Panc1 (cell line): ENCODE measurements at regions not wholly inside any gene's neighbourhood (a gene's known extent, or its start where the extent isn't known, plus 50 kb on each side); places are given as distances from the start of the nearest gene placed in this dataset.

Source experiments
- ATAC-seq: fragments of 200-7000 bp; cut with Tn5 transposase; 2 replicates; pipeline ENCODE4 v1.9.1; 2020; ENCODE audit warnings: mild to moderate bottlenecking, moderate library complexity
- BruUV-seq: library from RNA; stranded (reverse); fragments of 400-500 nt; replicated peaks from 2 replicates; lab custom pipeline; 2021; lab: Mats Ljungman, UMichigan
- CTCF ChIA-PET: fragments of 300-600 bp; sonication (Branson Sonifier 250); formaldehyde crosslinking; loops from one replicate; lab custom pipeline; 2022; ENCODE audit warnings: antibody characterized with exemption; lab: Charles Lee
- POLR2A ChIA-PET: fragments of 300-600 bp; sonication (Branson Sonifier 250); formaldehyde crosslinking; loops from one replicate; lab custom pipeline; 2022; ENCODE audit warnings: antibody characterized with exemption; lab: Charles Lee
- DNase-seq: peaks from one replicate; pipeline ENCODE4 v3.0.0-alpha.2; 2010; ENCODE audit warnings: low read depth, low spot score
- H3K27ac ChIP-seq: 2 replicates; pipeline ENCODE4 v1.5.1; 2011; ENCODE audit warnings: mild to moderate bottlenecking, low read length, inconsistent platforms
- H3K27me3 ChIP-seq: fragments of 200-500 bp; sonication (Bioruptor generic); 2 replicates; pipeline ENCODE4 v1.6.0; 2014; ENCODE audit warnings: low read length, inconsistent platforms; ENCODE audit not compliant: control insufficient read depth, insufficient read depth
- H3K36me3 ChIP-seq: fragments of 200-500 bp; sonication (Bioruptor generic); 2 replicates; pipeline ENCODE4 v1.5.1; 2014; ENCODE audit warnings: inconsistent platforms, mild to moderate bottlenecking, low read length, moderate library complexity; ENCODE audit not compliant: control insufficient read depth, insufficient read depth
- H3K4me1 ChIP-seq: 2 replicates; pipeline ENCODE4 v1.5.1; 2011; ENCODE audit warnings: inconsistent platforms, mild to moderate bottlenecking, low read length, moderate library complexity; ENCODE audit not compliant: control insufficient read depth, insufficient read depth
- H3K4me3 ChIP-seq, 2 experiments: 2 replicates each; pipeline ENCODE4 v1.5.1; 2011 to 2012; ENCODE audit warnings: low read depth in 2 of 2, low read length in 2 of 2, mild to moderate bottlenecking in 2 of 2, inconsistent platforms in 1 of 2, moderate library complexity in 1 of 2
- H3K9me3 ChIP-seq: fragments of 200-500 bp; sonication (Bioruptor generic); 2 replicates; pipeline ENCODE4 v1.5.1; 2014; ENCODE audit warnings: low read depth, mild to moderate bottlenecking, inconsistent platforms, low read length, moderate library complexity; ENCODE audit not compliant: control insufficient read depth, insufficient read depth
- POLR2AphosphoS5 ChIP-seq: IDR thresholded peaks from 2 replicates; pipeline ENCODE4 v1.6.1; 2012; ENCODE audit warnings: mild to moderate bottlenecking, low read depth, low read length, moderate library complexity
- SIN3A ChIP-seq: IDR thresholded peaks from 2 replicates; pipeline ENCODE4 v1.6.1; 2012; ENCODE audit warnings: low read depth, mild to moderate bottlenecking, low read length, moderate library complexity, borderline replicate concordance; ENCODE audit not compliant: insufficient read depth
- TCF7L2 ChIP-seq: IDR thresholded peaks from 2 replicates; pipeline ENCODE4 v1.6.1; 2011; ENCODE audit warnings: mild to moderate bottlenecking, low read depth, low read length, inconsistent platforms
- in situ Hi-C: cut with HindIII; loops from 2 replicates; pipeline ENCODE4 v1.10.0; 2016; ENCODE audit warnings: low sequenced_read_pairs, low pct_unique_long_range_greater_than_20kb
- intact Hi-C: fragments of 100-400 bp; cut with micrococcal nuclease; formaldehyde crosslinking; loops from one replicate; pipeline ENCODE4 v1.10.0; 2022; ENCODE audit not compliant: unreplicated experiment
- TF ChIP-seq, protein P1 (sequence below): fragments of 450-650 bp; IDR thresholded peaks from 2 replicates; pipeline ENCODE4 v1.5.1; 2017; ENCODE audit warnings: mild to moderate bottlenecking
- TF ChIP-seq, protein P2 (sequence below), 2 experiments: IDR thresholded peaks; 2 replicates each; pipeline ENCODE4 v1.6.1; 2011 to 2012; ENCODE audit warnings: low read depth in 2 of 2, control low read depth in 1 of 2, low read length in 1 of 2, mild to moderate bottlenecking in 1 of 2, moderate library complexity in 1 of 2; ENCODE audit not compliant: insufficient read depth in 1 of 2

DNA sequence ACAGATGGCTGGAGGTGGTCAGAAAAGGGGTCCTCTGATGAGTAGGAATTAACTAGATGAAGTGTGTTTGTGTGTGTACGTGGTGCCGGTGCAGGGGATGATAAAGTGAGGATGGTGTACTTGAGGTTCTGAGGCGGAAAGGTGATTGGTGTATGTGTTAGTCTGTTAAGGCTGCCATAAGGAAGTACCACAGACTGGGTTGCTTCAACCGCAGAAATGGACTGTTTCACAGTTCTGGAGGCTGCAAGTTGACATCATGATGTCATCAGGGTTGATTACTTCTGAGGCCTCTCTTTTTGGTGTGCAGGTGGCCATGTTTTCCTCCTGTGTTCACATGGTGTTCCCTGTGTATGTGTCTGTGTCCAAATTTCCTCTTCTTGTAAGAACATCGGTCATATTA lies 202.4 kb upstream of the RGMA start:
- Histone ChIP-seq H3K9me3 (no peaks in the 10 kb centered on the region), H3K4me3 (no peak overlapping the region), H3K4me1 (no peaks in the 10 kb centered on the region), H3K36me3 (no peaks in the 10 kb centered on the region), H3K27me3 (no peaks in the 10 kb centered on the region), H3K27ac (no peak overlapping the region)
- in situ Hi-C loops, result no loop called here
- intact Hi-C loops, result no loop called here
- DNase-seq (no peak), ATAC-seq (no peak)
- TF ChIP-seq SIN3A, result no peak
- TF ChIP-seq, protein P1, sequence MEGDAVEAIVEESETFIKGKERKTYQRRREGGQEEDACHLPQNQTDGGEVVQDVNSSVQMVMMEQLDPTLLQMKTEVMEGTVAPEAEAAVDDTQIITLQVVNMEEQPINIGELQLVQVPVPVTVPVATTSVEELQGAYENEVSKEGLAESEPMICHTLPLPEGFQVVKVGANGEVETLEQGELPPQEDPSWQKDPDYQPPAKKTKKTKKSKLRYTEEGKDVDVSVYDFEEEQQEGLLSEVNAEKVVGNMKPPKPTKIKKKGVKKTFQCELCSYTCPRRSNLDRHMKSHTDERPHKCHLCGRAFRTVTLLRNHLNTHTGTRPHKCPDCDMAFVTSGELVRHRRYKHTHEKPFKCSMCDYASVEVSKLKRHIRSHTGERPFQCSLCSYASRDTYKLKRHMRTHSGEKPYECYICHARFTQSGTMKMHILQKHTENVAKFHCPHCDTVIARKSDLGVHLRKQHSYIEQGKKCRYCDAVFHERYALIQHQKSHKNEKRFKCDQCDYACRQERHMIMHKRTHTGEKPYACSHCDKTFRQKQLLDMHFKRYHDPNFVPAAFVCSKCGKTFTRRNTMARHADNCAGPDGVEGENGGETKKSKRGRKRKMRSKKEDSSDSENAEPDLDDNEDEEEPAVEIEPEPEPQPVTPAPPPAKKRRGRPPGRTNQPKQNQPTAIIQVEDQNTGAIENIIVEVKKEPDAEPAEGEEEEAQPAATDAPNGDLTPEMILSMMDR, result no peak
- TF ChIP-seq, protein P2, sequence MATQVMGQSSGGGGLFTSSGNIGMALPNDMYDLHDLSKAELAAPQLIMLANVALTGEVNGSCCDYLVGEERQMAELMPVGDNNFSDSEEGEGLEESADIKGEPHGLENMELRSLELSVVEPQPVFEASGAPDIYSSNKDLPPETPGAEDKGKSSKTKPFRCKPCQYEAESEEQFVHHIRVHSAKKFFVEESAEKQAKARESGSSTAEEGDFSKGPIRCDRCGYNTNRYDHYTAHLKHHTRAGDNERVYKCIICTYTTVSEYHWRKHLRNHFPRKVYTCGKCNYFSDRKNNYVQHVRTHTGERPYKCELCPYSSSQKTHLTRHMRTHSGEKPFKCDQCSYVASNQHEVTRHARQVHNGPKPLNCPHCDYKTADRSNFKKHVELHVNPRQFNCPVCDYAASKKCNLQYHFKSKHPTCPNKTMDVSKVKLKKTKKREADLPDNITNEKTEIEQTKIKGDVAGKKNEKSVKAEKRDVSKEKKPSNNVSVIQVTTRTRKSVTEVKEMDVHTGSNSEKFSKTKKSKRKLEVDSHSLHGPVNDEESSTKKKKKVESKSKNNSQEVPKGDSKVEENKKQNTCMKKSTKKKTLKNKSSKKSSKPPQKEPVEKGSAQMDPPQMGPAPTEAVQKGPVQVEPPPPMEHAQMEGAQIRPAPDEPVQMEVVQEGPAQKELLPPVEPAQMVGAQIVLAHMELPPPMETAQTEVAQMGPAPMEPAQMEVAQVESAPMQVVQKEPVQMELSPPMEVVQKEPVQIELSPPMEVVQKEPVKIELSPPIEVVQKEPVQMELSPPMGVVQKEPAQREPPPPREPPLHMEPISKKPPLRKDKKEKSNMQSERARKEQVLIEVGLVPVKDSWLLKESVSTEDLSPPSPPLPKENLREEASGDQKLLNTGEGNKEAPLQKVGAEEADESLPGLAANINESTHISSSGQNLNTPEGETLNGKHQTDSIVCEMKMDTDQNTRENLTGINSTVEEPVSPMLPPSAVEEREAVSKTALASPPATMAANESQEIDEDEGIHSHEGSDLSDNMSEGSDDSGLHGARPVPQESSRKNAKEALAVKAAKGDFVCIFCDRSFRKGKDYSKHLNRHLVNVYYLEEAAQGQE (IDR thresholded peaks at IDR 0.05; ENCODE audit: insufficient read depth in 1 of 2, low read depth in 2 of 2, low read length in 1 of 2), result no peak
- TF ChIP-seq POLR2AphosphoS5, result no peak
- no peak for TF ChIP-seq TCF7L2
- POLR2A ChIA-PET, result no interaction called here
- CTCF ChIA-PET, result no interaction called here
- BruUV-seq, result no TSS peak

DNA sequence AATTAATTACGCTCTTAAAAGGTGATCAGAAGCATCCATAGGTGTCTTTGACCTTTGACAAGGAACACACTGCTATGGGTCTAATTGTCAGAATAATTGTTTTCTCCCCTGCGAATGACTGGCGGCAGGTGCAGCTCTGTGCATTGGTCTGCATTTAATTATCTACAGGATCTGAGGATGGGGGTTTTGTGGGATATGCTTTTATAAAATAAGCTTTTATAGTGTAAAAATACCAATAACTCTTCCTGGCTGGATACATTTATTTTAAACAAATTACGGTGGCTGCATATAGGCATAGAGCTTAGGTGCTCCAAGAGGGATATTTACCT lies 201.6 kb upstream of the RGMA start:
- H3K27ac ChIP-seq, result no peak overlapping the region
- ATAC-seq, result no peak
- in situ Hi-C loops (no loop called here), intact Hi-C loops (no loop called here)
- ChIA-PET POLR2A (no interaction called here), CTCF (no interaction called here)
- no peak overlapping the region for H3K4me3 ChIP-seq
- H3K36me3 ChIP-seq, result no peaks in the 10 kb centered on the region
- BruUV-seq, result no TSS peak
- no peaks in the 10 kb centered on the region for H3K9me3 ChIP-seq
- TF ChIP-seq, protein P1, result no peak
- TF ChIP-seq POLR2AphosphoS5 (no peak), TCF7L2 (no peak), SIN3A (no peak)
- TF ChIP-seq, protein P2 (IDR thresholded peaks at IDR 0.05; ENCODE audit: insufficient read depth in 1 of 2, low read depth in 2 of 2, low read length in 1 of 2), result no peak
- no peaks in the 10 kb centered on the region for H3K27me3 ChIP-seq
- no peaks in the 10 kb centered on the region for H3K4me1 ChIP-seq
- DNase-seq, result no peak
